ENCODE measurements at regions not wholly inside any gene's neighbourhood (a gene's known extent, or its start where the extent isn't known, plus 50 kb on each side); places are given as distances from the start of the nearest gene placed in this dataset.

GRCh38 chr9:17906176-17906840 lies 327.4 kb downstream of the SH3GL2 start (continued):
- TF ChIP-seq ZBTB40 (IDR thresholded peaks at IDR 0.05; ENCODE audit: borderline replicate concordance), result no peak

GRCh38 chr9:17906841-17907778 lies 328.2 kb downstream of the SH3GL2 start:
- Histone ChIP-seq H3K9ac (ENCODE audit: control insufficient read depth, insufficient read depth, low read length) (no peak overlapping the region), H3K4me2 (ENCODE audit: control insufficient read depth, insufficient read depth) (no peak overlapping the region), H3K36me3 (ENCODE audit: control insufficient read depth in 2 of 2, insufficient read depth in 2 of 2, low read length in 1 of 2) (no peaks in the 10 kb centered on the region), H3K4me1 (ENCODE audit: control insufficient read depth, insufficient read depth, low read length) (no peaks in the 10 kb centered on the region), H3K4me3 (no peak overlapping the region), H4K20me1 (ENCODE audit: control insufficient read depth, insufficient read depth) (no peaks in the 10 kb centered on the region), H3K27ac (ENCODE audit: control insufficient read depth, insufficient read depth) (no peak overlapping the region), H3K79me2 (ENCODE audit: control insufficient read depth, insufficient read depth, low read length) (no peaks in the 10 kb centered on the region), H3K27me3 (replicated peaks in 1 of 2; ENCODE audit: control insufficient read depth in 2 of 2, insufficient read depth in 2 of 2, low read length in 1 of 2) (peaks cover 2 to 7% of the 10 kb centered on the region in 2 experiments), H3K9me3 (replicated peaks; ENCODE audit: control insufficient read depth, insufficient read depth, low read length) (no peaks in the 10 kb centered on the region), H2AFZ (ENCODE audit: control insufficient read depth, low read depth, low read length) (no peak overlapping the region)
- no TSS peak for BruUV-seq (replicated peaks)
- 51% methylated on average over 55 of the region's 58 CpGs for WGBS (ENCODE audit: insufficient coverage, insufficient replicate concordance, low lambda C conversion rate, missing lambda C conversion rate)
- TF ChIP-seq NBN (IDR thresholded peaks at IDR 0.05) (no peak), HDGF (IDR thresholded peaks at IDR 0.05) (no peak), POLR2AphosphoS2 (IDR thresholded peaks at IDR 0.05; ENCODE audit: low read depth, low read length) (no peak), SMC3 (IDR thresholded peaks at IDR 0.05; ENCODE audit: borderline replicate concordance, low read length) (no peak), PRDM15 (CRISPR knock-in tag; IDR thresholded peaks at IDR 0.05) (no peak), CHD4 (IDR thresholded peaks at IDR 0.05) (no peak), NFIC (IDR thresholded peaks at IDR 0.05; ENCODE audit: low read depth, low read length) (no peak), RBBP5 (conservative IDR thresholded peaks at IDR 0.05) (no peak), POU2F2 (IDR thresholded peaks at IDR 0.05; ENCODE audit: borderline replicate concordance, low read depth, low read length) (no peak), CHD2 (IDR thresholded peaks at IDR 0.05; ENCODE audit: borderline replicate concordance, low read depth, low read length) (no peak)
- in situ Hi-C loops (cut with MboI) (loop anchor here (10.0 kb wide), 1 partner anchor 62 kb away; no protein-coding TSS in a partner anchor), intact Hi-C loops (cut with micrococcal nuclease; ENCODE audit: unreplicated experiment) (no loop called here)
- POLR2A ChIA-PET, result no interaction called here
- SMC1A ChIA-PET (ENCODE audit: uncharacterized antibody, unreplicated experiment), result no interaction called here
- FAIRE-seq (no peak), DNase-seq (ENCODE audit: low read depth, low spot score) (no peak), ATAC-seq (no peak)
- CTCF ChIA-PET, result no interaction called here
- RAD21 ChIA-PET (ENCODE audit: unreplicated experiment), result no interaction called here
